GM19238 (cell line): ENCODE measurements at regions not wholly inside any gene's neighbourhood (a gene's known extent, or its start where the extent isn't known, plus 50 kb on each side); places are given as distances from the start of the nearest gene placed in this dataset.
"Not testable (repeated sequence)": the region's sequence is repeated elsewhere in the genome, so short reads cannot be mapped to it uniquely, and the experiment has no call there.

Experiments used
- DNase-seq: peaks from one replicate; pipeline ENCODE4 v3.0.0; 2011; ENCODE audit warnings: low spot score; ENCODE audit not compliant: insufficient read length

DNA sequence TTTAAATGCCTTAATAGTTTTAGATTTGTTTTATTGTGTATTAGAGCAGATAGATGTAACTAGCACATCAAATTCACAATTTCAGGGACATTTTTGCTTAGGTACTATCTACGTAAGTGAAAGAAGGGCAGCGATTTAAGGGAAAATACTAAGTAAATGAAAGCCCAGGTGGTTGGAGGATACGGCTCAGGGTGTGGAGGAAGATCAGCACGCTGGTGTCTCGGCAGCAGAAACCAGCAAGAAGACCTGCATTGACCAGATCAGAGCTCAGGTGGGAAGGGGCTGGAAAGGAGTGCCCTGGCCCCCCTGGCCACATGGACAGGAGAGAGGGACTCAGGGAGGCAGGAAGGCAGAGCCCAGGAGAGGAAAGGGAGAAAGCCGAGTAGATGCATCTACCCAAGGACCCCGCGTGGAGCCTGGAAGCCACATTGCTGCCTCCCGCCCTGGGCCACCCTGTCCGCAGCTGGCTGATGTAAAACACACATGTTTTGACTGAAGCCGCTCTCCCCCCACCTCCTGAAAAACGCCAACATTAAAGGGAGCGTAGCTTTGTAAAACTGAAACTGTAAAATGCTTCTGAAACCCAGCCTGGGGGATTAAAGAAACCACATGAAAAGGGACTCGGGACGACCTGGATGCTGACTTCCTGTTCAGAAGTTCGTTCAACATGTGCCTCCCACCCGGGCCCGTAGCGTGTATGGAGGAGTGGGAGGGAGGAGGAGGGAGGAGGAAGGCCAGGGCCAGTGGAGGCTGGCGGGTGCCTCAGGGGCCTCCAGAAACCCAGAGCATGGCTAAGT is 72.6 kb upstream of the TARDBP start:
- DNase-seq, result peak; percentile 78

DNA sequence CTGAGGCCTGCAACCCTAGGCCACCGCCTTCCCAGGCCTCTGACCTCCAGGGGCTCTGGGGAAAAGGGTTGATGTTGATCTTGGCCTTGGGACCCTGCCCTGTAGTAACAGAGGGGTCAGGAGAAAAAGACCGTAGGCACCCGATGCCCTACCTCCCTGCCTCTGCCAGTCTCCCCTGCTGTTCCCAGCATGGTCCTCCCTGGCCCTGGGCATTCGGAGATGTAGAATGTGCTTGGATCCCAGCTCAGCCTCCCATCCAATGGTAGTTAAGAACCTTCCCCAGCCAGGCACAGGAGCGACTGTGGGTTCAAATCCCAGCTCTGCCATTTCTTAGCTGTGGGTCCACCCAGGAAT is 72.0 kb upstream of the TARDBP start:
- no peak for DNase-seq

DNA sequence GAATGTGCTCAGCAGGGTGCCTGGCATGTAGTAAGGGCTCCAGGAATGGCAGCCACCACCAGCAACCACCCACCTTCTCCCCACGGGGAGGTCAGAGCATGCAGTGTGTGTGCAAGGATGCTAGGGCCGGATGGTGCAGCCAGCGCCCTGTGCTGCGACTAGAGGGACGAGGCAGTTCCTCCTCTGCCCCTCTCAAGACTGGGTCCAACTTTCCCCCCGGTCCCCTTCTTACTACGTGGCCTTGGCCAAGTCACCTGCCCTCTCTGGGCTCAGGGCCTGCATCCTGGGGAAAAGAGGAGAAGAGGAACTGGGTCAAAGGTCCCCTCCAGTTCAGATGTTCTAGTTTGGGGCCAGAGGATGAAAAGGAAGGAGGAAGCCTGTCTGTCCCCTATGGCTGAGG is 71.6 kb upstream of the TARDBP start:
- DNase-seq, result no peak

DNA sequence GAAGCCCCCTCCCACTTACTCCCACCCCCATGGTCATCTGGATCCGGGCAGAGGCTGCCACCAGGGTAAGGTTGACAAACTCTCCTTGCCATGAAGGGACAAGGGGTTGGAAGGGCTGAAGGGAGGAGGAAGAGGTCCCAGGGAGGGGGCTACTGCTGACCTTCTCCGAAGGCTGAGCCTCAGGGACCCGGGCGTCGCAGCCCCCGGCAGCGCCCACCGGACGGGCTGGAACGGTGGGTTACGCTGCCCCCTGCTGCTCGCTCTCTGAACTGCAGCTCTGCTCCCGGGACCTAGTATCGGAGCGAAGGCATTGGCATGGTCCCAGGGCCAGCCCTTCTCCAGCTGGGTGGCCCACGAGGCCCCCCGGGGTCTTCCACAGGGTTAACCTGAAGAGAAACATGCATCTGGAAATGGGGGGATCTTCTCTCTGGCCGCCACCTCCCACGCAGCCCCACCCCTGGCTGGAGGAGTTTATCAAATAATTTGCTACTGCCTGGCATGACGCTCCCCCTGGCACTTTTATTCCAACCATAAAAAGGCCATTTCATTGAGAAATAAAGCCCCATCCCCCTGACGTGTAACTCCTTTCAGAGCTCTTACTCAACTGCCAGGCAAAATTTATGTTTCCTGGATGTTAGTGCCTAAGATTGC is 70.4 kb upstream of the TARDBP start:
- DNase-seq, result peak; percentile 76

DNA sequence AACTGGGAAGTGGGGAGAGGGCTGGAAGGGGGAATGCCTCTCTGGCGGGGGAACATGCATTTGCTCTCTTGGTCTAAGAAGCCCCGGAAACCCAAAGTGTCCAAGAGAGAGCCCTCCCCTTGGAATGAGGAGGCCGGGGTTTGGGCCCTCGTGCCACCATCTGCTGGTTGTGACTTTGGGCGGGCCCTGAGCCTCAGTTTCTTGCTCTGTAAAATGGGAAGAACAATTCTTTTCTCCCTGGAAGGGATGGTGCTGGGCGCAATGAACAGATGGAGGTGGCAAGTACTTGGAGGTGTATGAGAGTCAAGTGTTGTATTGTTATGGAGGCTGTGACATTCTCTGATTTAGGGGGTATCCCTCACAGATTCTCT is 69.9 kb upstream of the TARDBP start:
- DNase-seq, result no peak

DNA sequence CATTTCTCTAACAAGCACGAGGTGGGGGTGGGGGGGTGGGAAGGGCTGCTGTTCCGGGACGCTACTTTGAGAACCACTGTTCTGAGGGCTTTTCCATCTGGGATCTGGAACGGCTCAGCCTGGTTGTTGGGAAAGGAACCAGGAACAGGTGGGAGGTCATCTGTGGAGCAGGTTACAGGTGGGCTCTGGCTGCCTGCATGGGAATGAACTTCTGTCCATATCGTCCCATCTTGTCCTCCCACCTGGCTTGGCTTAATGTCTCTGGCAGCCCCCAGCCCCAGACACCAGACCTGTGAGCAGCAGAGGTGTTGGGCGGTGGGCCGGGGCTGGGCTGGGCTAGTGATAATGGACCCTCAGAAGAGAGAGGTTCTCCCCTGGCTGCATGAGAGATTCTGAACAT is 69.4 kb upstream of the TARDBP start:
- no peak for DNase-seq

DNA sequence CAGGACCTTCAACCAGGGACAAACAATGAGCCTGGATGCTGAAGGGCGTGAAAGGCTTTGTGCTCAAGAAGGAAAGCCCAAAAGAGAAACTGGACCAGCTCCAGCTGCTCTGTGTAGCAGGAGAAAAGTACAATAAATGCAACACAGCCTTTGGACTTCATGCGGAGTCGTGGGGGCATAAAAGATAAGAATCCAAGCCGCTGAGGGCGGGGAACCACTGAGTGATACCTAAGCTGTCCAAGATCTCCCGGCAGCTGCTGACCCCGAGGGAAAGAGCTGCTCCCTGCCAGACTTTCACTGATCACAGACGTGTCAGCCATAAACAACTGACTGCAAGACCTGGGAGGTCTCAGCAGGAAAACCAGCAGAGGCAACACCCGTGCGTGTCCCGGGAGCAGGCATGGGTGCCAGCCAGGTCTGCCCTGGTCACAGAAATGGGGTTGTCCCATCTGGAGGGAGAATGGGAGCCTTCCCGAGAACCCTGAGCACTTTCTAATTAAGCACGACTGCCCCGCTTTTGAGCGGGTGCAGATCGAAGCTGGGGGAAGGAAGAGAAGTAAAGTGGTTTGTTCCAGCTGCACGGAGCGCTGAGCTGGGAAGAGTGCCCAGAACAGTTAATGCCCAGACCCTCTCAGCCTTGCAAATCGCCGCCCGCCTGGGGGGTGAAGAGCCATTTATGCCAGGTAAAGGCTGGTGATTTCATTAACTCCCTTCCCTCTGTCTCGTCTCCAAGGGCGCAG is 68.3 kb upstream of the TARDBP start:
- DNase-seq, result no peak

DNA sequence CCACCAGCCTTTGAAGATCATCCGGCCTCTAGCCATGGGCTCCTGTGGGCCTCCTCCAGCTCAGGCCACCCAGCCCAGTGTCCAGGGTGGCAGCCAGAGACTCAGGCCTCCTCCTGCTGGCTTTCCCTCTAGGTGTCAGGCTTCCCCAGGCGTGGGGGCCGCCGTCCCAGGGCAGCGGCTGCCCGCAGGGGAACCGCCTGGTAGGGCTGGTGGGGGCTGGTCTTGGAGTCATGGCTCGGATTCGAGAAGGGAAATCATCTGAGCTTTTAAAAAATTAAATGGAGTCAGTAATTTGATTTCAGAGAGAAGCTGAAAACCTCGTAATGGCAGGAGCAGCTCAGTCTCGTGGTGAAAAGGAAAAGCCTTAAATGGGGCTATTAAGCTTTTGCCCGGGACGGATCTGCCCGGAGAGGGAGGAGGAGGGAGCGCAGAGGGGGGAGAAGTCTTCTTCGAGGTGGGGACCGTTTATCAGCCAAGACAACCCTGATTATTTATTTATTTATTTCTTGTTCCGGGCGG is 66.4 kb upstream of the TARDBP start:
- no peak for DNase-seq

DNA sequence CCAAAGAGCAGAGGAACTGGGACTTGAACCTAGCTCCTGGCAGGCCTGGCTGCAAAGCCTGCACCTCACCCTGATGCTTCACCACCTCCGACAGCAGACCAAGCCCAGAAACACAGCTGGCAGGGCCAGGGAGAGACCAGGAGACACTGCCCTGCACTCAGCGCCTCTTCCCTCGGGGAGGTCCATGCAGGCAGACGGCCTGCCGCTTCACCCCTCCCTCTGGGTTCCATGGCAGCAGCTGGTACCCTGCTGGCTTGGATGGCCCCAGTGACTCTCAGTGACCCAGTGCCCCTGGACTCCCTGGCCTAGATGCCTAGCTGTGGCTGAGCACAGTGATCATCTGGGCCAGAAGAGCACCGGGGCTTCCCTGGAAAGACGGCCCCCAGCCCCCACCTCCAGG is 65.3 kb upstream of the TARDBP start:
- DNase-seq, result no peak

DNA sequence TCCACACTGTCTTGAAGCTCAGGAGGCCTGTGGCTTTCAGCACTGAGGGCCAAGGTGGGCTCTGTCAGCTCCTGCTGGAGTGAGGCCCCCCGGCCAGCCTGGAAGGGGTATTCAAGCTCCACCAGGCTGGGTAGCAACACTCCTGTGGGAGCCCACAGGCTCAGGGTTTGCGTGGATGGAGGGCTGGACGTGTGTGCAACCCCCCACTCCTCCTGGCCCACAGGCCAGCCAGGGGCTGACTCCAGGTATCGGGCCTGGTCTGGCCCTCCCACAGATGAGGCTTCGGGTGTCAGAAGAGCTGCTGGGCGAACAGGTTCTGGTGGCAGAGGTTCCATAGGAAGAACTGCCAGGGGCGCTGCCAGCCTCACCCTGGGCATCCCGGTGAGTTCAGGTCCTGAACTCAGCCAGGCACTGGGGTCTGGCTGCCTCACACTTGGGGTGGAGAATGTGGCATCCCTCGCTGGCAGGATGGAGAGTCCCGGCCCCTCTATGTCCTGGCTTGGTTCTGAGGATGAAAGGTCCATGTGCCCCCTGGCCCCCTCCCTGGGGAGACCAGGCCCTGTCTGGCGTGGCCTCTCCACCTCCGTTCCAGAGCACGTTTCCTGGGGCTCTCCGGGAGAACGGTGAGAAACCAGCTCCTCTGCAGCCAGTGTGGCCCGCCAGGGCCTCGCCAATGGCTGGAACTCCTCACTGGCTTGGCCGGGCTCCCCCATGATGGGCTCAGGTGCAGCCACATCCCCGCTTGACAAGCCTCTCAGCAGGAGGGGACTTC is 64.6 kb upstream of the TARDBP start:
- DNase-seq, result no peak

DNA sequence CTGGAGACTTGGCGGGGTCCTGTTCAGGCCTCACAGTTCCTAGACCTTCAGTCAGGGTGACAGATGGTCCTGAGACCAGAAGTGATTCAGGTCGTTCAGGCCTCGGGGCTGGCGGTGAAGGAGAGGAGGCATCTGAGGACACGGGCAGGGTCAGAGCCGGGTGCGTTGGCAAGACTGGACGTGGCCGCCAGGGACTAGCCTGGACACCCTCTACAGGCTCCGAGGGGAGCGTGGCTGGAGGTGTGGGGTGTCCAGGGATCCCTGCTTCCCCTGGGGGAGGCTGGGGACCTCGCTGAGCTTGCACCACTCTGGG is 64.0 kb upstream of the TARDBP start:
- DNase-seq, result no peak

DNA sequence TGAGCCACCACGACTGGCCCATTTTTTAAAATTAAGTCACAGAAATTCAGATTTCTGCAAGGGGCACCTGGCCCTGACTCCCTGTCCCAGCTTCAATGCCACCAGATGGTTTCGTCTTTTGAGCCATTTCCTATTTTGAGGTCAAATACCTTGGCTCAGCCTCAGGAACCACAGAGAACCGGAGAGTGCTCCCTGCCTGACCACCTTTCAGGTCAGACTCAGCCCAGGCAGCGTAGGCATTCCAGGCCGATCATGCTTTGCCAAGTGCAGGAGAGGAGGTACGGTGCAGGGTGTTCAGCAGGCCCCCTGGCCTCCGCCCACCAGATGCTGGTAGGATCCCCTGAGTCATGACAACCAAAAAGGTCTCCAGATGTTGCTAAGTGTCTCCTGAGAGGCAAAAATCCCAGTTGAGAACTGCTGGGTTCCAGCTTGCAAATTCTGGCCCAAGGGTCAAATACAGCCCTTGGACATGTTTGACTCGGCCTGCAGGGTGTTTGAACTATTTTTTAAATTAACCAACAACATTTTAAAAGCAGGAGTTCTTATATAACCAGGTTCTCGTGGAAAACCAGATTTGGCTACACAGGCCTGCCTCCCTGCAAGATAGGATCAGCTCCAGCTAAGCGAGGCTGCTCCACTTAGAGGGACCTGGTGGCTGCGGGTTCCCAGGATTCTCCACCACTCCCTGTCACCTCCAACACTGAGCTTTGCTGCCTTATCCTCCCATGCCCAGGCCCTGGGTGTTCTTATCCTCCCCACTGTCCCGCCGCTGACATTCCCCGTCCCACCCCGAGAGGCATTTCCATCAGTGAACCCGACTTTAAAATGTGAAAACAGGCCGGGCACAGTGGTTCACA is 61.9 kb upstream of the TARDBP start:
- DNase-seq, result no peak

DNA sequence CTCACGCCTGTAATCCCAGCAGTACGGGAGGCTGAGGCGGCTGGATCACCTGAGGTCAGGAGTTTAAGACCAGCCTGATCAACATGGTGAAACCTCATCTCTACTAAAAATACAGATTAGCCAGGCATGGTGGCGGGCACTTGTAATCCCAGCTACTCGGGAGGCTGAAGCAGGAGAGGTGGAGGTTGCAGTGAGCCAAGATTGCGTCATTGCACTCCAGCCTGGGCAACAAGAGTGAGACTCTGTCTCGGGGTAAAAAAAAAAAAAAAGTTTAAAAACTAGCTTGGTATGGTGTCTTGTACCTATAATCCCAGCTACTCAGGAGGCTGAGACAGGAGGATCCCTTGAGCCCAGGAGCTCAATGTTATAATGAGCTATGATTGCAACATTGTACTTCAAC is 61.2 kb upstream of the TARDBP start:
- DNase-seq, result not testable (repeated sequence)

DNA sequence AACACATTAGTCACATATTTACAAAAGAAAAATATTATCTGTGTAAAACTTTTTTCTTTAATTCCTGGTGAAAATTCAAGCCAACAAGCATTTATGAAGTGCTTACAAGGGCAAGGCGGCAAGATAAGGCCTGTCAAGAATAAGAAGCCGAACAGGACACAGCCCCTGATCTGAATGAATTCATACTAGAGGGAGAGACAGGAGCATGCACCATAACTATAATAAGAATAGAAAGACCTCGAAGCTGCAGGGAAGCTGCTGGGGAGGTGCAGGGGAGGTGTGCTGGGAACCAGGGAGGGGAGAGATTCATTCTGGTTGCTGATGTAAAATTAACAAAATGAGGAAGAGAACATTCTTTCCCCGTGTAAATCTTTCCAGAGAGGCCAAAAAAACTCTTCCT is 60.5 kb upstream of the TARDBP start:
- DNase-seq, result no peak

DNA sequence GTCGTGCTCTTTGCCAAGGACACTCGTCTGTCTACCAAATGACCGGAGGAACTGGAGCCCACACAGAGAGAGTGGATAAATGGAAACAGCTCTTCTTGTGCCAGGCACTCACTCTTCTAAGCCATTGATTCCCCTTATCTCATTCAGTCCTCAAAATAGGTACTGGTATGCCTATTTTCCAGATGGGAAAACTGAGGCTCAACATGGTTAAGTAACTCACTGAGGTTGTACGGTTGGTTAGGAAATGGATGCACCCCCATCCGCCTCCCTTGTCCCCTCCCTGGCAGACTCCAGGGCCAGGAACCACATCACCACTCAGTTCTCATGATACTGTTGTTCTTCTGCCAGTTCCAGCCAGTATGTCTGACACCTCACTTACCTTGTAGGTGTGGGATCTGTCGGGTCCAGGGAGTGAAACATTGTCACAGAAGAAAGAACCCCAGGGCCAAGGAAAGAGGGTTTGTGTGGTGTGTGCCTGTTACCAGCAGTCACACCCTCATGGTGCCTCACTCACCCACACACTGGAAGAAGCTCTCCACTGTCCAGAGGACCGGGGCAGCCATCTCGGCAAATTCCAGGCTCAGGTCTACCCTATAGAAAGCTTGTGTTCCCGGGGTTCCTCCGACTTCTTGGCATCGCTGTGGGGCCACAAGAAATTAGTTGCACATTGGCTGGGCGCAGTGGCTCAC is 58.8 kb upstream of the TARDBP start:
- no peak for DNase-seq

DNA sequence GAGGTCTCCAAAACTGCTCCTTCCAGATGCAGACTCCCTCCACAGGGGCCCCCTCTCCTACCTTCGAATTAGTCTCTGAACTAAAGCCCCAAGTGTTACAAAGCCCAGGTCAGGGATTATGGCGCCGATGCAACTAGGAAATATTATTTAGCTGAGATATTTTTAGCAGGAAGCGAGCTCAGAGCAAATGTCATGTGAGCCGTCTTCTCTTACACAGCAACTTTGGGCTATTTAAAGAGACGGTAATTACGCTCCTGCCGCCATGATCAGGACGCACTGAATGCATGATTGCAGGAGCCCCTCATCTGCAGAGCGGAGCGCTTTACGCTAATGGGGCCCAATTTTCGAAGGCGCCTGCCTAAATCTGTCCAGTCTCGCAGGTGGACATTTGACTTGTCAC is 55.3 kb upstream of the TARDBP start:
- no peak for DNase-seq

DNA sequence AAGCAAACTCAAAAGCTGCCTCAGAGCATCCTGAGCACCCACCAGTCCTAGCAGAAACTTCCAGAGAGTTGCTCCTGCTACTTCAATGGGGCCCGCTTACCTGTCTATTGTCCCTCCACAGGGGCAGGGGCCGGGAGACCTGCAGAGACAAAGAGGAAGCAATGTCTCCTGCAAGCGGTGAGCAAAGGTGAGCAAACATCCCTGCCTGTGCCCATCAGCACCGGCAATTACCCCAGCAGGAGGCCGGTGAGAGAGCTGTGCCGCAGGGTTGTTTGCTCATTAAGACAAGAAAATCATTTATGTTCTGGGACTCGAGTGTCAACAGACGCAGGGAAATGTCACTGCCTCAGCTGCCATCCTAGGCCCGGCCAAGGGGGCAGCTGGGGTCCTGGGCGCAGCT is 53.8 kb upstream of the TARDBP start:
- no peak for DNase-seq

DNA sequence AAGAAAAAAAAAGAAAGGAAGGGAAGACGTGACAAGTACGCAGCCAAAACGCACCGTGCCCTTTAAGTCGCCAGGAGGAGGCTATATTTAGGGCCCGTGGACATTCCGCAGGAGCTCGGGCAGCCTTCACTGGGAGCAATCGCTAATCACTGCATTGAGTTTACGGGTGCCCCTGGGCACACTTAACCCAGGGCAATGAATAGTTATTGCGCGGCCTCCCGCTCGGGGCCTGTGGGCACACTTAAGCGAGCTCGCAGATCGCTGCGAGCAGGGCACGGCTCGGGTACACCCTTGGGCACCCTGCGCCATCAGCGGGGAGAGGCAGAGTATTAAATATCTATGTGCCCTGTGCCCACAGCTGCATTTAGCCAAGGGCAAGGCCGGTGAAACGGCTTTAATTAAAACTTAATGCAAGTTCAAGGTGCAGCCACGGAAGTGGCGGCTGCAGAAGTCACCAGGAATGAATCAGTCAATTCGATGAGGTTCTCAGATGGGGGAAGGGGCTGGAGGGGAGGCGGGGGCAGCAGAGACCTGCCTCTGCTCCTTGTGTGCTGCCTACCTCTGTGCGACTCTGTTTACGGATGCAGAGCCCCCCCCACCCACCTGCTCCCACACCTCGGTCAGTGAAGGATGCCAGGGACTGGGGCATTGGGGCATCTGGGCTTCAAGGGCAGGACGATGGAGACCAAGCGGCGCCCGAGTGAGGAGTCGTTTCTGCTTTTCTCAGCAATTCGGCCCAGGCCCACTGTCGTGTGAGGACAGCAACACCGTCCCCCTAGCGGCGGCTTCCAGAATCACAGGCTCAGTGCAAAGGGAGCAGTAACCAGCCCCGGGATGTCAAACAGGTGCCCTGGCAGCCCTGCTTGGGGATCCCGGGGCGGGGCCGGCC is 51.8 kb upstream of the TARDBP start:
- DNase-seq, result peak; percentile 83

DNA sequence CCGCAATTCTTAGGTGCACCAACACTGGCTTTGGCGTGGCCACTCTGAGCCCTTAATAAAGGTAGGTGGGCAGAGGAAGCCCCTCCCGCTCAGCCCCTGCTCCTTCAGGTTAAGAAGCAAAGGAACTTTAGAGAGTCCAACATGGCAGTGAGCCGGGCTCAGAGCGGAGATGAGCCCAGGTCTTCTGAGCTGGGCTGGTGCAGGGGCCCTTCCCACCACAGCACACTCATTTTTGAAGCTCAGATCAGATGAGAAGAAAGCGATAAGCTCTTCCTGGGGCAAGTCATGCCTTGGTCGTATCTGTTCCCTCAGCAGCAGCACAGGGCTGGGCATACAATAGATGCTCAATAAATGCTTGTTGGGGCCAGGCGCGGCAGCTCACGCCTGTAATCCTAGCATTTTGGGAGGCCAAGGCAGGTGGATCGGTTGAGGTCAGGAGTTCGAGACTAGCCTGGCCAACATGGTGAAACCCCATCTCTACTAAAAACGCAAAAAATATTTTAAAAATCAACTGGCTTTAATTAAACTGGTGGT is 51.1 kb upstream of the TARDBP start:
- no peak for DNase-seq
